SK-N-SH (cell line): ENCODE measurements at regions not wholly inside any gene's neighbourhood (a gene's known extent, or its start where the extent isn't known, plus 50 kb on each side); places are given as distances from the start of the nearest gene placed in this dataset.
A peak's percentile ranks its signal among the peaks of the same experiment; 100 is the strongest.

ENCODE experiments used
- CTCF ChIA-PET: fragments of 300-600, 350-600 bp; formaldehyde crosslinking; extraction: SDS; loops from one replicate; lab custom pipeline; 2021; lab: Yijun Ruan, JAX
- POLR2A ChIA-PET: fragments of 350-600 bp; sonication (Branson Sonifier 250); formaldehyde crosslinking; extraction: SDS; loops from one replicate; lab custom pipeline; 2020; ENCODE audit warnings: antibody characterized with exemption, inconsistent platforms; lab: Yijun Ruan, JAX
- DNase-seq: peaks from one replicate; pipeline ENCODE4 v3.0.0; 2012
- H2AFZ ChIP-seq: fragments of 200-600 bp; sonication (generic); 2 replicates; pipeline ENCODE4 v1.8.1; 2016; ENCODE audit warnings: antibody characterized with exemption, mild to moderate bottlenecking, low read depth
- H3F3A ChIP-seq: fragments of 200-600 bp; sonication (generic); replicated peaks from 2 replicates; pipeline ENCODE3; 2016; ENCODE audit warnings: antibody characterized with exemption, mild to moderate bottlenecking; ENCODE audit not compliant: insufficient read depth
- H3K27ac ChIP-seq, 2 experiments: fragments of 200-500 bp in 1 of 2; fragments of 200-600 bp in 1 of 2; sonication (Bioruptor generic) in 1 of 2; sonication (generic), shearing (Covaris generic) in 1 of 2; 2 replicates each; pipeline versions ENCODE4 v1.5.1 to v1.6.1; 2014 to 2016; ENCODE audit warnings: low read depth in 2 of 2, inconsistent platforms in 1 of 2, low read length in 1 of 2, mild to moderate bottlenecking in 1 of 2, mixed read lengths in 1 of 2
- H3K27me3 ChIP-seq: fragments of 200-600 bp; sonication (generic), shearing (Covaris generic); 2 replicates; pipeline ENCODE4 v1.6.1; 2016; ENCODE audit warnings: mixed run types; ENCODE audit not compliant: insufficient read depth
- H3K36me3 ChIP-seq, 2 experiments: fragments of 200-500 bp in 1 of 2; fragments of 200-600 bp in 1 of 2; sonication (Bioruptor generic) in 1 of 2; sonication (generic) in 1 of 2; replicated peaks in 1 of 2; 2 replicates each; pipeline versions ENCODE3 to v1.5.1; 2014 to 2016; ENCODE audit warnings: low read length in 1 of 2, mild to moderate bottlenecking in 1 of 2; ENCODE audit not compliant: insufficient read depth in 2 of 2, control insufficient read depth in 1 of 2
- H3K4me1 ChIP-seq, 2 experiments: fragments of 200-500 bp in 1 of 2; fragments of 200-600 bp in 1 of 2; sonication (Bioruptor generic) in 1 of 2; sonication (generic), shearing (Covaris generic) in 1 of 2; 2 replicates each; pipeline versions ENCODE4 v1.5.1 to v1.6.1; 2014 to 2016; ENCODE audit warnings: low read depth in 1 of 2, low read length in 1 of 2, mixed run types in 1 of 2; ENCODE audit not compliant: insufficient read depth in 2 of 2, control insufficient read depth in 1 of 2
- H3K4me2 ChIP-seq: fragments of 200-600 bp; sonication (generic), shearing (Covaris generic); 2 replicates; pipeline ENCODE4 v1.6.1; 2017; ENCODE audit warnings: mixed run types
- H3K4me3 ChIP-seq, 2 experiments: fragments of 200-500 bp in 1 of 2; fragments of 200-600 bp in 1 of 2; sonication (Bioruptor generic) in 1 of 2; sonication (generic), shearing (Covaris generic) in 1 of 2; 2 replicates each; pipeline versions ENCODE4 v1.5.1 to v1.8.1; 2014 to 2016; ENCODE audit warnings: low read depth in 2 of 2, inconsistent platforms in 1 of 2, low read length in 1 of 2, mild to moderate bottlenecking in 1 of 2, mixed read lengths in 1 of 2, moderate library complexity in 1 of 2
- H3K79me2 ChIP-seq: fragments of 200-600 bp; sonication (generic); 2 replicates; pipeline ENCODE4 v1.8.1; 2017; ENCODE audit warnings: mild to moderate bottlenecking; ENCODE audit not compliant: insufficient read depth
- H3K9ac ChIP-seq: fragments of 200-600 bp; sonication (generic); 2 replicates; pipeline ENCODE4 v1.6.1; 2017; ENCODE audit warnings: mixed run types
- H3K9me2 ChIP-seq: fragments of 200-600 bp; sonication (generic); 2 replicates; pipeline ENCODE4 v1.6.1; 2017; ENCODE audit warnings: mixed run types
- H3K9me3 ChIP-seq: fragments of 200-600 bp; sonication (generic); 2 replicates; pipeline ENCODE4 v1.6.1; 2017; ENCODE audit warnings: mixed run types, mild to moderate bottlenecking, moderate library complexity
- H4K20me1 ChIP-seq: fragments of 200-600 bp; sonication (generic); 2 replicates; pipeline ENCODE4 v1.6.1; 2017; ENCODE audit warnings: mild to moderate bottlenecking, mixed run types; ENCODE audit not compliant: insufficient read depth
- CHD2 ChIP-seq: fragments of 150-350 bp; IDR thresholded peaks from 2 replicates; pipeline ENCODE4 v1.6.1; 2018; ENCODE audit warnings: low read length; ENCODE audit not compliant: partially characterized antibody
- FOSL2 ChIP-seq: IDR thresholded peaks from 2 replicates; pipeline ENCODE4 v1.4.0; 2012; ENCODE audit warnings: low read depth, mild to moderate bottlenecking, moderate library complexity, borderline replicate concordance
- GATA2 ChIP-seq: sonication (generic); formaldehyde crosslinking; IDR thresholded peaks from 2 replicates; pipeline ENCODE4 v1.5.0; 2020; ENCODE audit warnings: mild to moderate bottlenecking, missing genetic modification reagents
- NFIC ChIP-seq: IDR thresholded peaks from 2 replicates; pipeline ENCODE4 v1.4.0; 2012; ENCODE audit warnings: borderline replicate concordance
- POLR2AphosphoS5 ChIP-seq: IDR thresholded peaks from 2 replicates; pipeline ENCODE4 v1.6.1; 2012; ENCODE audit warnings: low read depth, low read length
- RFX5 ChIP-seq: IDR thresholded peaks from 2 replicates; pipeline ENCODE4 v1.6.1; 2012; ENCODE audit warnings: mild to moderate bottlenecking, improper control_type of control experiment, low read length
- USF2 ChIP-seq: fragments of 150-350 bp; IDR thresholded peaks from 2 replicates; pipeline ENCODE4 v1.6.1; 2017; ENCODE audit warnings: antibody characterized with exemption, low read length, low read depth, borderline replicate concordance
- WGBS: methylation state at CpG from one replicate; pipeline ENCODE4 v1.1.6; 2017; ENCODE audit warnings: low lambda C conversion rate; 5-methylcytosine and 5-hydroxymethylcytosine counted together
- TF ChIP-seq, protein P1 (sequence below): fragments of 150-350 bp; IDR thresholded peaks from 2 replicates; pipeline ENCODE4 v1.6.1; 2016; ENCODE audit warnings: mild to moderate bottlenecking, low read depth, low read length
- TF ChIP-seq, protein P2 (sequence below): IDR thresholded peaks from 2 replicates; pipeline ENCODE4 v1.4.0; 2012; ENCODE audit warnings: low read depth, borderline replicate concordance

GRCh38 chr4:23312686-23313085, 577.2 kb downstream of the PPARGC1A start (continued):
- TF ChIP-seq NFIC, result no peak
- no peak for TF ChIP-seq CHD2

- no peak overlapping the region for H3K9ac ChIP-seq
- no peak overlapping the region for H3K4me2 ChIP-seq
- H2AFZ ChIP-seq, result no peak overlapping the region
- ChIA-PET CTCF (no interaction called here), POLR2A (no interaction called here)
- DNase-seq, result no peak
- H3K27me3 ChIP-seq, result no peaks in the 10 kb centered on the region
- no peak overlapping the region for H3K27ac ChIP-seq
- H3K36me3 ChIP-seq, result no peaks in the 10 kb centered on the region
- no peak for TF ChIP-seq FOSL2
- TF ChIP-seq, protein P1, sequence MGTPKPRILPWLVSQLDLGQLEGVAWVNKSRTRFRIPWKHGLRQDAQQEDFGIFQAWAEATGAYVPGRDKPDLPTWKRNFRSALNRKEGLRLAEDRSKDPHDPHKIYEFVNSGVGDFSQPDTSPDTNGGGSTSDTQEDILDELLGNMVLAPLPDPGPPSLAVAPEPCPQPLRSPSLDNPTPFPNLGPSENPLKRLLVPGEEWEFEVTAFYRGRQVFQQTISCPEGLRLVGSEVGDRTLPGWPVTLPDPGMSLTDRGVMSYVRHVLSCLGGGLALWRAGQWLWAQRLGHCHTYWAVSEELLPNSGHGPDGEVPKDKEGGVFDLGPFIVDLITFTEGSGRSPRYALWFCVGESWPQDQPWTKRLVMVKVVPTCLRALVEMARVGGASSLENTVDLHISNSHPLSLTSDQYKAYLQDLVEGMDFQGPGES, result no peak
- no peak for TF ChIP-seq GATA2 (CRISPR knock-in tag)
- no peak for TF ChIP-seq RFX5
- no peak for TF ChIP-seq POLR2AphosphoS5
- no peak for TF ChIP-seq USF2
- H3K4me1 ChIP-seq, result no peaks in the 10 kb centered on the region
- H3K4me3 ChIP-seq, result no peak overlapping the region
- no peaks in the 10 kb centered on the region; the same call in 1 of the 2 replicates for H3K9me3 ChIP-seq
- no peaks in the 10 kb centered on the region for H3K79me2 ChIP-seq
- H3K9me2 ChIP-seq, result no peaks in the 10 kb centered on the region
- no peaks in the 10 kb centered on the region for H3F3A ChIP-seq
- H4K20me1 ChIP-seq, result no peaks in the 10 kb centered on the region
- 0% methylated on average over 3 of the region's 3 CpGs for WGBS
Observed at GRCh38 chr4:23311983-23312382, 577.9 kb downstream of the PPARGC1A start.

DNA sequence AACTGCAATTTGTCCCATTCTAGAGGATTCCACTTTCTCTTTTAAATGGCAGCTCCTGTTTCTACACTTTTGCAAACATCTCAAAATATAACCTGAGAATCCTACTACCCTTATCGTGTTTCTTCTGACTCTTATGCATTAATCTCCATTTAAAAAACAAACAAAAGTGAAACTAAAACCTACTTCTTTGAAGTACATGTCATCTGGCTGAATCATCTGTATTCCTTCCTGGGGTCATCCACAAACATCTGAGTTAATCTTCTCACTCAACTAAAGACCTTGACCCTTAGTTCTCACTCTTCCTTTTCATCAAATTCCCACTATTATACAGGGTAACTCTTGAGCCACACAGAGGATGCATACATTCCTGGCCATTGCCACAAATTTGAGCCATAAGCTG, 584.8 kb downstream of the PPARGC1A start:
- Histone ChIP-seq H3K79me2 (no peaks in the 10 kb centered on the region), H3K36me3 (no peaks in the 10 kb centered on the region), H2AFZ (peak overlapping the region; percentile 83), H3K9me2 (no peaks in the 10 kb centered on the region), H3K4me1 (no peaks in the 10 kb centered on the region), H3F3A (no peaks in the 10 kb centered on the region), H3K4me2 (peak overlapping the region; percentile 72)
- 0% methylated on average over 1 of the region's 1 CpG for WGBS
- no peak for TF ChIP-seq FOSL2
- TF ChIP-seq USF2, result no peak
- TF ChIP-seq, protein P2, sequence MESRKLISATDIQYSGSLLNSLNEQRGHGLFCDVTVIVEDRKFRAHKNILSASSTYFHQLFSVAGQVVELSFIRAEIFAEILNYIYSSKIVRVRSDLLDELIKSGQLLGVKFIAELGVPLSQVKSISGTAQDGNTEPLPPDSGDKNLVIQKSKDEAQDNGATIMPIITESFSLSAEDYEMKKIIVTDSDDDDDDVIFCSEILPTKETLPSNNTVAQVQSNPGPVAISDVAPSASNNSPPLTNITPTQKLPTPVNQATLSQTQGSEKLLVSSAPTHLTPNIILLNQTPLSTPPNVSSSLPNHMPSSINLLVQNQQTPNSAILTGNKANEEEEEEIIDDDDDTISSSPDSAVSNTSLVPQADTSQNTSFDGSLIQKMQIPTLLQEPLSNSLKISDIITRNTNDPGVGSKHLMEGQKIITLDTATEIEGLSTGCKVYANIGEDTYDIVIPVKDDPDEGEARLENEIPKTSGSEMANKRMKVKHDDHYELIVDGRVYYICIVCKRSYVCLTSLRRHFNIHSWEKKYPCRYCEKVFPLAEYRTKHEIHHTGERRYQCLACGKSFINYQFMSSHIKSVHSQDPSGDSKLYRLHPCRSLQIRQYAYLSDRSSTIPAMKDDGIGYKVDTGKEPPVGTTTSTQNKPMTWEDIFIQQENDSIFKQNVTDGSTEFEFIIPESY, result no peak
- TF ChIP-seq, all 33 proteins: peak for 0
- Histone ChIP-seq H3K4me3 (peak overlapping the region; percentile 35 to 61; a peak in 3 of 4 replicates), H4K20me1 (no peaks in the 10 kb centered on the region), H3K9me3 (no peaks in the 10 kb centered on the region; the same call in 1 of the 2 replicates), H3K27ac (no peak overlapping the region), H3K27me3 (no peaks in the 10 kb centered on the region), H3K9ac (no peak overlapping the region)
- ChIA-PET POLR2A (no interaction called here), CTCF (no interaction called here)
- DNase-seq, result no peak
